ENCODE measurements at regions not wholly inside any gene's neighbourhood (a gene's known extent, or its start where the extent isn't known, plus 50 kb on each side); places are given as distances from the start of the nearest gene placed in this dataset.

DNA sequence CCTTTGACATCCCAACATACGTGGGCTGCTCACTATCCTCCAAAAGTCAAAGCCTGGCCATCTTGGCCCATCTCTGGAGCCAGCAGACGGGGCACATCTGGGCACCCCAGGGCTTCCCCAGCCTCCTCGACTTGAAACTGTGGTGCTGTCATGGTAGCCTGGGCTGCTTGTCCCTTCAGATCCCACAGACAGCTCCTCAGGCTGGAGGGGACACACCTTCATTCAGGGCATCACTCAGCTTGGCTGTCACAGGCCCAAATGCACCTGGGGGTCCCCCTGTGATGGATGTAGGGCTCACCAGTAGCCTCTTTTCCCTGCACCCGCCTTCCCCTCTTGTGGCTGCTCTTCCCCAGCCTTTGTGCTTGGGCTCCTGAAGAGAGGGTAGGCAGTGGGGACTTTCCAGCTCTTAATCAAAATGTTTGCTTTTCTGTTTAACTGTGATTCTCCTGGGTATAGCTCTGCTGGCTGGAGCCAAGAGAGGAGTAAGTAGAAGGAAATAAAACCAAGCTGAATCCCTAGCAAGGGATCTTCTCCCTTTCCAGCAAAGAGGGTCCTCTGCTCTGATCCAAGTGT lies 92.3 kb downstream of the GYPC start:
- BruUV-seq (replicated peaks): no TSS peak
- CTCF ChIA-PET: interaction anchor here (0.9 kb wide), 1 partner anchor 11 kb away, joined by 3 read pairs; no protein-coding TSS in a partner anchor
- intact Hi-C loops (cut with micrococcal nuclease; ENCODE audit: unreplicated experiment): no loop called here
- Mint-ChIP-seq H3K27ac (ENCODE audit: unreplicated experiment) (no peak overlapping the region), H3K4me3 (ENCODE audit: low read depth, unreplicated experiment) (no peak overlapping the region), H3K36me3 (ENCODE audit: insufficient read depth, unreplicated experiment) (no peaks in the 10 kb centered on the region), H3K27me3 (ENCODE audit: unreplicated experiment) (peaks cover 12% of the 10 kb centered on the region), H3K9me3 (ENCODE audit: low read depth, unreplicated experiment) (no peaks in the 10 kb centered on the region), H3K4me1 (ENCODE audit: low read depth, unreplicated experiment) (no peaks in the 10 kb centered on the region)
- TF ChIP-seq CTCF (IDR thresholded peaks at IDR 0.05; ENCODE audit: unreplicated experiment): no peak
- no peak for DNase-seq

DNA sequence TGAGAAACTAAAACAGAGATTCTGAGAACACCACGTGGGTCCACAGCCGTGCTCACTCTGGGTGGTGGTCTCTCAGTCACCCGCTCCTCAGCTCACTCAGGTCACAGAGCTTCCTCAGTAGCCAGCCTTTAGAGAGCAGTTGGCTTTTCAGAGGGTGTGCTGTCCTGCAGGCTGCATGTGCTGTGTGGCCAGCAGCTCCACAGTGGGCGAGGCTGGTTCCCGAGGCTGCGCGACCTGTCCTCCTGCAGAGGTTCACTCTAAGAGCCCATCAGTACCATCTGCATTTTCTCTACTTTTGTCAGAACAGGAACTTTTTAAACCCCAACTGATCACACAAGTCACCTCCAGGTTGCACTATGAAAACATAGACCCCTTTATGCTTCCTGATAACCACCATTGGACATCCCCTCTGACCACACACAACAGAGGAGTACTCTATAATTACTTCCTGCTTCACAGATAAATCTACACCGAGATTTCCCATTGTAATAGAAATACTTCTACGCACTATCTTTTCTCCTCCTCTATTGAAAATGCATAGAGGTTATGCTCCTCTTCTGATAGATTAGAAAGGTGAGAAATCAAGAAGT lies 93.1 kb downstream of the GYPC start:
- Mint-ChIP-seq H3K27ac (ENCODE audit: unreplicated experiment) (no peak overlapping the region), H3K9me3 (ENCODE audit: low read depth, unreplicated experiment) (no peaks in the 10 kb centered on the region)

GRCh38 chr2:126749537-126749936 lies 93.6 kb downstream of the GYPC start:
- no peaks in the 10 kb centered on the region for H3K9me3 Mint-ChIP-seq (ENCODE audit: low read depth, unreplicated experiment)
- peaks cover 12% of the 10 kb centered on the region for H3K27me3 Mint-ChIP-seq (ENCODE audit: unreplicated experiment)
- H3K4me3 Mint-ChIP-seq (ENCODE audit: low read depth, unreplicated experiment): no peak overlapping the region
- H3K27ac Mint-ChIP-seq (ENCODE audit: unreplicated experiment): no peak overlapping the region
- intact Hi-C loops (cut with micrococcal nuclease; ENCODE audit: unreplicated experiment): no loop called here
- no TSS peak for BruUV-seq (replicated peaks)
- no peaks in the 10 kb centered on the region for H3K36me3 Mint-ChIP-seq (ENCODE audit: insufficient read depth, unreplicated experiment)
- DNase-seq: no peak
- TF ChIP-seq CTCF (IDR thresholded peaks at IDR 0.05; ENCODE audit: unreplicated experiment): no peak
- H3K4me1 Mint-ChIP-seq (ENCODE audit: low read depth, unreplicated experiment): no peaks in the 10 kb centered on the region
- CTCF ChIA-PET: no interaction called here

More for the DNA sequence above, 93.1 kb downstream of the GYPC start:
- no peaks in the 10 kb centered on the region for H3K4me1 Mint-ChIP-seq (ENCODE audit: low read depth, unreplicated experiment)
- BruUV-seq (replicated peaks): no TSS peak
- TF ChIP-seq CTCF (IDR thresholded peaks at IDR 0.05; ENCODE audit: unreplicated experiment): no peak
- CTCF ChIA-PET: no interaction called here
- no peak for DNase-seq
- peaks cover 12% of the 10 kb centered on the region for H3K27me3 Mint-ChIP-seq (ENCODE audit: unreplicated experiment)
- no peak overlapping the region for H3K4me3 Mint-ChIP-seq (ENCODE audit: low read depth, unreplicated experiment)
- no peaks in the 10 kb centered on the region for H3K36me3 Mint-ChIP-seq (ENCODE audit: insufficient read depth, unreplicated experiment)
- intact Hi-C loops (cut with micrococcal nuclease; ENCODE audit: unreplicated experiment): no loop called here

- TF ChIP-seq CTCF (IDR thresholded peaks at IDR 0.05; ENCODE audit: unreplicated experiment): no peak
- DNase-seq: no peak
- no TSS peak for BruUV-seq (replicated peaks)
- intact Hi-C loops (cut with micrococcal nuclease; ENCODE audit: unreplicated experiment): no loop called here
- no peak overlapping the region for H3K4me3 Mint-ChIP-seq (ENCODE audit: low read depth, unreplicated experiment)
- H3K27me3 Mint-ChIP-seq (ENCODE audit: unreplicated experiment): peaks cover 12% of the 10 kb centered on the region
- no peaks in the 10 kb centered on the region for H3K9me3 Mint-ChIP-seq (ENCODE audit: low read depth, unreplicated experiment)
- no peak overlapping the region for H3K27ac Mint-ChIP-seq (ENCODE audit: unreplicated experiment)
- H3K4me1 Mint-ChIP-seq (ENCODE audit: low read depth, unreplicated experiment): no peaks in the 10 kb centered on the region
- CTCF ChIA-PET: no interaction called here
- H3K36me3 Mint-ChIP-seq (ENCODE audit: insufficient read depth, unreplicated experiment): no peaks in the 10 kb centered on the region
Measured at GRCh38 chr2:126750506-126750905, 94.5 kb downstream of the GYPC start.
